HG03097 (cell line): ENCODE measurements at regions not wholly inside any gene's neighbourhood (a gene's known extent, or its start where the extent isn't known, plus 50 kb on each side); places are given as distances from the start of the nearest gene placed in this dataset.
A peak's percentile ranks its signal among the peaks of the same experiment; 100 is the strongest.

Experiments
- ATAC-seq: cut with Tn5 transposase; IDR thresholded peaks from one replicate; pipeline ENCODE4 v1.9.1; 2021; ENCODE audit not compliant: unreplicated experiment, low FRiP score

DNA sequence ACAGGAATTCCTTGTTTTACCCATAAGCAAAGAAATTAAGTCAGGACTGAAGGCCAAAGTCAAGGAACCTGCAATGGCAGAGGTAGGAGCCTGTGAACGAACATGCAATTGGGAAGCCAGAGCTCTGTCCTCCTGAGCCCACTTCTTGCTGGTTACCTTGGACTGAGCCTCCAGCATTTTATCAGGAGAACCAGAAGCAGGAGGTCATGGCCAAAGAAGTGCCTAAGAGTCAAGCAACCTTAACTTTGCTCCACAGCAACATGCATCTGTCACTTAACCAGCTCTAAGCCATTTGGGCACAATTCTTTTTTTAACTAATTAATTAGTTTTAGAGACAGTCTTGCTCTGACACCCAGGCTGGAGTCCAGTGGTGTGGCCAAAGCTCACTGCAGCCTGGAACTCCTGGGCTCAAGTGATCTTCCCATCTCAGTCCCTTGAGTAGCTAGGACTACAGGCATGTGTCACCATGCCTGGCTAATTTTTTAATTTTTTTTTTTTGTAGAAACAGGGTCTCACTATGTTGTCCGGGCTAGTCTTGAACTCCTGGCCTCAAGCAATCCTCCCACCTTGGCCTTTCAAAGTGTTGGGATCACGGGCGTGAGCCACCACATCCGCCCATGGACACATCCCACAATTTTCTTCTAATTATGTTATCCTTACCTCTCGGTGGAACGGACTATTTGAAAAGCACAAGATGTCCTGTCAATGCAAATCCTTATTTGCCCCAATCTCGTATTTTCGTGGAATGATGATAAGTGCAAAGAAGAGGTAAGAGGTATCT lies 334.2 kb downstream of the CD83 start:
- ATAC-seq, result no peak

DNA sequence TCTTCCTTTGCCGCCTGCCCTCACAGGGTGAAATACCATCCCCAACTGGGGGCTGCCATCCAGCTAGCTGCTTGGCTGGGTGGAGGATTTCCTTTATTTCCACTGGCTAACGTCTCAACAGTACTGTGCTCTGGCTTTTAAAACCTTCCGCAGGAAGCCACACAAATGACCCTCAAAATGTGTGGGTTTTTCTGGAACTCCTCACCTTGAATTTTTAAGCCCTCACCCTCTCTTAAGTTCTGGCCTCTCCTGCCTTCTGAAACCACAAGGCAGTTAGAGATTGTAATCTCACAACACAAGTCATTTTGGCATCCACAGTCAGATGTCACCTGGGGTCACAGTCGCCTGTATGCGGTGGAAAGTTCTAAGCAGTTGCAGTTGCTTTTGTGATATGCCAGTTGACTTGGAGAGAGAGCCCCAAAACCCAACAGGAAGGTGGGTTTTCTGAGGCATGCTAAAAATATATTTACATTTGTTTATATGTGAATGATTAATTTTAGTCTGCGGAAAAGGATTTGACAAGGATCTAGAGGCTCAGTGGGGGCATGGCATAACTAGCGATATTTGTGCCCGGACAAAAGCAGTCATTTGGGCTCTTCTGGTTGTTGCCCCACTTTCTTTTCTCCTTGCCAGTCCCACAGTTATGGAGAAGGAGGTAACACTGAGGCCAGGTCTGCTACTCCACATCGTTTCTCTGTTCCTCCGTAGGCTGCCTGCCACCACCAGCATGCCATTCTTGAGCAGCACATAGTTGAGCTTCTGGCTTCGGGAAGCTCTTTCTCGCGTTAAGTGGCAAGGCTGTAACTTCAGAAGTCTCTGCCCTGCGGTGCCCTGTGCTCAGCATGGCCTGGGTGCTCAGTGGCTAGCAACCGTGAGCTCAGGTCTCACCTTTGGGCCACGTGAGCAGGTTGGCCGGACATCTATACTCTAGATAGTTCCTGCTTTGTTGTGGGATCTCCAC lies 335.3 kb downstream of the CD83 start:
- peak; percentile 77 for ATAC-seq

- no peak for ATAC-seq
Measured at GRCh38 chr6:14453712-14454472, 336.3 kb downstream of the CD83 start.

- no peak for ATAC-seq
Measured at GRCh38 chr6:14454473-14454775, 336.9 kb downstream of the CD83 start.

- ATAC-seq, result no peak
Measured at GRCh38 chr6:14455427-14455826, 337.9 kb downstream of the CD83 start.

GRCh38 chr6:14455876-14456648 lies 338.5 kb downstream of the CD83 start:
- ATAC-seq, result no peak

- ATAC-seq, result no peak
Measured at GRCh38 chr6:14456941-14457340, 339.4 kb downstream of the CD83 start.

DNA sequence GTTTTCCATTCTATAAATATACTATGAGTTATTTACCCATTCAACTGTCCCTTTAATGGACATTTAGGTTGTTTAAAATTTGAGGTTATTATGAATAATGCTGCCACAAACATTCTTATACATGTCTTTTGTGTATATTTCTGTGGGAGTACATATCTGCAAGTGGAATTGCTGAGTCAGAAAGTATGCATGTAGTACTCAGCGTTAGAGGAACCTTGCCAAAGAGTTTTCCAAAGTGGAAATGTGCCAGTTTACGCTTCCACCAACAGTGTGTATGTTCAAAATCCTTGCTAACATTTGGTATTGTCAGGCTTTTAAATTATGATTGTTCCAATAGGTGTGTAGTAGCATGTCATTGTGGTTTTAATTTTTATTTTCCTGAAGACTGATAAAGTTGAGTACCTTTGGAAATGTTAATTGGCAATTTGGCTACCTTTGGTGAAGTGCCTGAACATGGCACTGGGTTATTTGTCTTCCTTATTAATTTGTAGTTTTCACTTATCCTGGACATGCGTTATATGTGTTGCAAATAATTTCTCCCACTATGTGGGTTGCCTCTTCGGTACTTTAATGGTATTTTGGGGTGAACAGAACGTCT lies 341.2 kb downstream of the CD83 start:
- ATAC-seq, result no peak

- ATAC-seq, result no peak
Measured at GRCh38 chr6:14459315-14459714, 341.7 kb downstream of the CD83 start.

DNA sequence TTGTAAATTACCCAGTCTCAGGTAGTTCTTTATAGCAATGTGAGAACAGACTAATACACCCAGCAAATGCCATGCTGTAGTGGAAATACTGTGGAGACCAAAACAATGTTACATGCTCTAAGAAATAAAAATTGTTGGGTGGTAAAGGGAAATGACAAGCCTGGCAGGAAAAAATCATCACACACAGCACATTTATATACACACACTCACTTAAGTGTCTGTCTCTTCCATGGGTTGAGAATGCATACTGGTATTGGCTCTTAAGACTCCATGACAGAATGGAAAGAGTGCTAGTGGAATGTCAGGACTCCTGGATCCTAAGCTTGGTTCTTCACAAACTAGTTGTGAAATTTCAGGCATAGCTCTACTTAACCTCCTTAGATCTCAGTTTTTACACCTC lies 343.0 kb downstream of the CD83 start:
- no peak for ATAC-seq

DNA sequence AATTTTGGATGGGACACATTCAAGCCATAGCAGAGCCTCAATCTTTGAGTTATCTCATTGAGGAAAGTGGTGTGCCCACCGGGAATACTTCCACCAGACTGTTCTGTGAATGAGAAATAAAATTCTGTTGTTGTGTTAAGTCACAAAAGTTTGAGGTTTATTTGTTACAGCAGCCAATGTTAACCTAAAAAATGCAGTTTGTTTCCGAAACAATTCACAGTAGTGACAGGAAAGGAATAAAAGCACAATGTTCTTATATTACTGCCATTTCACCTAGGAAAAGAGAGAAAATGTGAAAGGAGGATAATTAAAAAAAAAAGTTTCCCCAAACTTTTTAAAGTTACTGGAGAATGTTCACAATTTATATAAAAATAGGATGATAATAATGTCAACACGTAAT lies 344.6 kb downstream of the CD83 start:
- ATAC-seq, result no peak

DNA sequence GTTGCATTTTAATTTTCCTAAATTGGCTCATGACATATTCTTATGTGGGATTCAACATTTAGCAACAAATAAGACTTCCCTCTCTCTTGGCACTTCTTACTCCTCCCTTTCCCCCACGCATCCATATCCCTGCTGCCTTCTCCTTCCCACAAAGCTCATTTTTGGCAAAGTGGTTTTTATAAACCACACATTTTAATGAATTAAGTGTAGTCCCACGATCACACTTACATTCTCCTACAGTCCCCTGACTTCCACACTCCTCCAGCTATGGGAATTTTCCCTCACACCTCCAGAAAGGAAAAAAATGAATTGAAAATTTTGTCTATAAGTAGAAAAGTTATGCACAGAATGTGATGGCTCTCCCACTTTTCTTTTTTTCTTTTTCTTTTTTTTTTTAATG lies 345.0 kb downstream of the CD83 start:
- ATAC-seq, result no peak

DNA sequence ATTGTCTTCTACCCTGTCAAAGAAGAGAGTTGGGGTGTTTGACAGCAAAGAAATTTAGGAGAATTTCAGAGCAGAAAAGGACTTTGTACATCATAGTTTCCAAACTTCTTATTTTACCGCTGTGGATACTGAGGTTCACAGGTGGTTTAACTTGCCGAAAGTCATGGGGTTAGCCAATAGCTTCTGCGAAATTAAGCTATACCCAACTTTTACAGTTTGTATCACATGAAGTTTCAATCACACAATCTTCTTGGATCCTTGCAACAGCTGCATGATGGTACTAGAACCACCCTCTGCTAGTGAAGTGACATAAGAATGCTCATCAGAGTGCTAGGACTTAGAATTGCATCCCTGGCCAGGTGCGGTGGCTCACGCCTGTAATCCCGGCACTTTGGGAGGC lies 345.5 kb downstream of the CD83 start:
- no peak for ATAC-seq

- no peak for ATAC-seq
Measured at GRCh38 chr6:14464055-14464454, 346.5 kb downstream of the CD83 start.

GRCh38 chr6:14464716-14465115 lies 347.1 kb downstream of the CD83 start:
- ATAC-seq, result no peak

GRCh38 chr6:14466278-14466677 lies 348.7 kb downstream of the CD83 start:
- no peak for ATAC-seq

- ATAC-seq, result no peak
Measured at GRCh38 chr6:14467591-14467990, 350.0 kb downstream of the CD83 start.

GRCh38 chr6:14468647-14469321 lies 351.2 kb downstream of the CD83 start:
- ATAC-seq, result no peak

GRCh38 chr6:14470101-14470500 lies 352.5 kb downstream of the CD83 start:
- no peak for ATAC-seq
